ENCODE measurements at regions not wholly inside any gene's neighbourhood (a gene's known extent, or its start where the extent isn't known, plus 50 kb on each side); places are given as distances from the start of the nearest gene placed in this dataset.

- no peaks in the 10 kb centered on the region for H3K9me3 Mint-ChIP-seq
- no peaks in the 10 kb centered on the region for H3K27me3 Mint-ChIP-seq
- DNase-seq (no peak), ATAC-seq (replicated peaks) (no peak)
- no peaks in the 10 kb centered on the region for H3K36me3 Mint-ChIP-seq
- H3K4me1 Mint-ChIP-seq = no peaks in the 10 kb centered on the region
- no peak overlapping the region for H3K27ac Mint-ChIP-seq
- no peak overlapping the region for H3K4me3 Mint-ChIP-seq
Observed at GRCh38 chr11:96607864-96608558, 218.2 kb downstream of the JRKL start.

- H3K4me3 Mint-ChIP-seq = no peak overlapping the region
- H3K36me3 Mint-ChIP-seq = no peaks in the 10 kb centered on the region
- no peak overlapping the region for H3K27ac Mint-ChIP-seq
- no peak for ATAC-seq (replicated peaks)
- no peaks in the 10 kb centered on the region for H3K27me3 Mint-ChIP-seq
- H3K4me1 Mint-ChIP-seq = no peaks in the 10 kb centered on the region
- H3K9me3 Mint-ChIP-seq = no peaks in the 10 kb centered on the region
- DNase-seq = no peak
Observed at GRCh38 chr11:96614101-96614500, 224.3 kb downstream of the JRKL start.

- no peaks in the 10 kb centered on the region for H3K9me3 Mint-ChIP-seq
- DNase-seq = no peak
- no peaks in the 10 kb centered on the region for H3K4me1 Mint-ChIP-seq
- H3K36me3 Mint-ChIP-seq = no peaks in the 10 kb centered on the region
- H3K27me3 Mint-ChIP-seq = no peaks in the 10 kb centered on the region
- H3K4me3 Mint-ChIP-seq = no peak overlapping the region
- ATAC-seq (replicated peaks) = no peak
- no peak overlapping the region for H3K27ac Mint-ChIP-seq
Observed at GRCh38 chr11:96614846-96615245, 225.0 kb downstream of the JRKL start.

- Mint-ChIP-seq H3K4me3 (no peak overlapping the region), H3K9me3 (peaks cover 0 to 1% of the 10 kb centered on the region in 2 donors), H3K4me1 (no peaks in the 10 kb centered on the region), H3K36me3 (no peaks in the 10 kb centered on the region), H3K27me3 (no peaks in the 10 kb centered on the region), H3K27ac (no peak overlapping the region)
- ATAC-seq (replicated peaks) = no peak
- no peak for DNase-seq
Observed at GRCh38 chr11:96620464-96621044, 230.7 kb downstream of the JRKL start.

- no peak overlapping the region for H3K4me3 Mint-ChIP-seq
- ATAC-seq (replicated peaks) = no peak
- H3K9me3 Mint-ChIP-seq = peaks cover 2 to 7% of the 10 kb centered on the region in 2 donors
- H3K36me3 Mint-ChIP-seq = no peaks in the 10 kb centered on the region
- no peaks in the 10 kb centered on the region for H3K4me1 Mint-ChIP-seq
- no peak for DNase-seq
- no peak overlapping the region for H3K27ac Mint-ChIP-seq
- no peaks in the 10 kb centered on the region for H3K27me3 Mint-ChIP-seq
Observed at GRCh38 chr11:96621161-96621560, 231.3 kb downstream of the JRKL start.

- no peak overlapping the region for H3K27ac Mint-ChIP-seq
- no peaks in the 10 kb centered on the region for H3K36me3 Mint-ChIP-seq
- peaks cover 7 to 16% of the 10 kb centered on the region in 2 donors for H3K9me3 Mint-ChIP-seq
- no peaks in the 10 kb centered on the region for H3K27me3 Mint-ChIP-seq
- ATAC-seq (replicated peaks) (no peak), DNase-seq (no peak)
- H3K4me1 Mint-ChIP-seq = no peaks in the 10 kb centered on the region
- no peak overlapping the region for H3K4me3 Mint-ChIP-seq
Observed at GRCh38 chr11:96622026-96622634, 232.3 kb downstream of the JRKL start.

GRCh38 chr11:96624126-96624525 lies 234.3 kb downstream of the JRKL start:
- no peak overlapping the region for H3K27ac Mint-ChIP-seq
- no peak for DNase-seq
- H3K9me3 Mint-ChIP-seq = peaks cover 7 to 16% of the 10 kb centered on the region in 2 donors
- no peaks in the 10 kb centered on the region for H3K27me3 Mint-ChIP-seq
- no peaks in the 10 kb centered on the region for H3K4me1 Mint-ChIP-seq
- ATAC-seq (replicated peaks) = no peak
- no peak overlapping the region for H3K4me3 Mint-ChIP-seq
- H3K36me3 Mint-ChIP-seq = no peaks in the 10 kb centered on the region

- H3K27ac Mint-ChIP-seq = no peak overlapping the region
- H3K27me3 Mint-ChIP-seq = no peaks in the 10 kb centered on the region
- DNase-seq (no peak), ATAC-seq (replicated peaks) (no peak)
- H3K4me1 Mint-ChIP-seq = no peaks in the 10 kb centered on the region
- no peak overlapping the region for H3K4me3 Mint-ChIP-seq
- peaks cover 11 to 16% of the 10 kb centered on the region in 2 donors for H3K9me3 Mint-ChIP-seq
- H3K36me3 Mint-ChIP-seq = no peaks in the 10 kb centered on the region
Observed at GRCh38 chr11:96627376-96627775, 237.6 kb downstream of the JRKL start.

- Mint-ChIP-seq H3K4me3 (no peak overlapping the region), H3K36me3 (no peaks in the 10 kb centered on the region), H3K27me3 (no peaks in the 10 kb centered on the region), H3K9me3 (peaks cover 0 to 10% of the 10 kb centered on the region in 2 donors), H3K27ac (no peak overlapping the region), H3K4me1 (no peaks in the 10 kb centered on the region)
- DNase-seq (no peak), ATAC-seq (replicated peaks) (no peak)
Observed at GRCh38 chr11:96635655-96636054, 245.8 kb downstream of the JRKL start.

GRCh38 chr11:96641261-96641660 lies 251.4 kb downstream of the JRKL start:
- H3K27me3 Mint-ChIP-seq = no peaks in the 10 kb centered on the region
- H3K4me1 Mint-ChIP-seq = no peaks in the 10 kb centered on the region
- peaks cover 0 to 16% of the 10 kb centered on the region in 2 donors for H3K9me3 Mint-ChIP-seq
- no peaks in the 10 kb centered on the region for H3K36me3 Mint-ChIP-seq
- H3K27ac Mint-ChIP-seq = no peak overlapping the region
- DNase-seq (no peak), ATAC-seq (replicated peaks) (no peak)
- H3K4me3 Mint-ChIP-seq = no peak overlapping the region

GRCh38 chr11:96642583-96642982 lies 252.8 kb downstream of the JRKL start:
- ATAC-seq (replicated peaks) (no peak), DNase-seq (no peak)
- Mint-ChIP-seq H3K27me3 (no peaks in the 10 kb centered on the region), H3K4me3 (no peak overlapping the region), H3K27ac (no peak overlapping the region), H3K4me1 (no peaks in the 10 kb centered on the region), H3K36me3 (no peaks in the 10 kb centered on the region), H3K9me3 (peaks cover 4 to 13% of the 10 kb centered on the region in 2 donors)

- DNase-seq = no peak
- H3K27ac Mint-ChIP-seq = no peak overlapping the region
- H3K36me3 Mint-ChIP-seq = no peaks in the 10 kb centered on the region
- H3K9me3 Mint-ChIP-seq = peaks cover 4 to 13% of the 10 kb centered on the region in 2 donors
- no peaks in the 10 kb centered on the region for H3K4me1 Mint-ChIP-seq
- H3K27me3 Mint-ChIP-seq = no peaks in the 10 kb centered on the region
- no peak for ATAC-seq (replicated peaks)
- H3K4me3 Mint-ChIP-seq = no peak overlapping the region
Observed at GRCh38 chr11:96643173-96643572, 253.4 kb downstream of the JRKL start.

GRCh38 chr11:96647621-96648020 lies 257.8 kb downstream of the JRKL start:
- ATAC-seq (replicated peaks) (no peak), DNase-seq (no peak)
- H3K36me3 Mint-ChIP-seq = no peaks in the 10 kb centered on the region
- no peaks in the 10 kb centered on the region for H3K27me3 Mint-ChIP-seq
- H3K4me1 Mint-ChIP-seq = no peaks in the 10 kb centered on the region
- no peak overlapping the region for H3K4me3 Mint-ChIP-seq
- H3K27ac Mint-ChIP-seq = no peak overlapping the region
- H3K9me3 Mint-ChIP-seq = peaks cover 4 to 9% of the 10 kb centered on the region in 2 donors

GRCh38 chr11:96648991-96649390 lies 259.2 kb downstream of the JRKL start:
- no peak overlapping the region for H3K4me3 Mint-ChIP-seq
- H3K9me3 Mint-ChIP-seq = peaks cover 3 to 4% of the 10 kb centered on the region in 2 donors
- H3K27ac Mint-ChIP-seq = no peak overlapping the region
- ATAC-seq (replicated peaks) (no peak), DNase-seq (no peak)
- H3K36me3 Mint-ChIP-seq = no peaks in the 10 kb centered on the region
- H3K27me3 Mint-ChIP-seq = no peaks in the 10 kb centered on the region
- no peaks in the 10 kb centered on the region for H3K4me1 Mint-ChIP-seq

- no peaks in the 10 kb centered on the region for H3K36me3 Mint-ChIP-seq
Observed at GRCh38 chr11:96652516-96652915, 262.7 kb downstream of the JRKL start.

More at GRCh38 chr11:96652516-96652915, 262.7 kb downstream of the JRKL start:
- no peaks in the 10 kb centered on the region for H3K27me3 Mint-ChIP-seq
- DNase-seq (no peak), ATAC-seq (replicated peaks) (no peak)
- no peak overlapping the region for H3K27ac Mint-ChIP-seq
- H3K9me3 Mint-ChIP-seq = peaks cover 0 to under 1% of the 10 kb centered on the region in 2 donors
- H3K4me3 Mint-ChIP-seq = no peak overlapping the region
- H3K4me1 Mint-ChIP-seq = no peaks in the 10 kb centered on the region
